Smooth muscle cell (in vitro differentiated cells): ENCODE measurements at regions not wholly inside any gene's neighbourhood (a gene's known extent, or its start where the extent isn't known, plus 50 kb on each side); places are given as distances from the start of the nearest gene placed in this dataset.
A peak's percentile ranks its signal among the peaks of the same experiment; 100 is the strongest.

Source experiments
- DNase-seq: peaks from one replicate; lab custom pipeline; 2025; ENCODE audit not compliant: unreplicated experiment; lab: John Stamatoyannopoulos, UW
- H2AFZ ChIP-seq: fragments of 200-600 bp; sonication (generic); 2 replicates; pipeline ENCODE4 v1.6.0; 2016; ENCODE audit warnings: antibody characterized with exemption, low read depth, mild to moderate bottlenecking
- H3F3A ChIP-seq: fragments of 200-600 bp; sonication (generic); 2 replicates; pipeline ENCODE4 v1.6.0; 2017; ENCODE audit warnings: antibody characterized with exemption, low read depth
- H3K27ac ChIP-seq: fragments of 200-600 bp; sonication (generic); 2 replicates; pipeline ENCODE4 v1.5.1; 2016; ENCODE audit warnings: low read depth, mild to moderate bottlenecking
- H3K27me3 ChIP-seq: fragments of 200-600 bp; sonication (generic); 2 replicates; pipeline ENCODE4 v1.6.1; 2016; ENCODE audit warnings: low read depth, mild to moderate bottlenecking
- H3K36me3 ChIP-seq: fragments of 200-600 bp; sonication (generic); 2 replicates; pipeline ENCODE4 v1.5.1; 2016; ENCODE audit warnings: low read depth
- H3K4me1 ChIP-seq: fragments of 200-600 bp; sonication (generic); 2 replicates; pipeline ENCODE4 v1.5.1; 2016; ENCODE audit warnings: low read depth
- H3K4me2 ChIP-seq: fragments of 200-600 bp; sonication (generic); 2 replicates; pipeline ENCODE4 v1.6.0; 2016; ENCODE audit warnings: mild to moderate bottlenecking
- H3K4me3 ChIP-seq: fragments of 200-600 bp; sonication (generic); 2 replicates; pipeline ENCODE4 v1.5.1; 2016; ENCODE audit warnings: mild to moderate bottlenecking
- H3K79me2 ChIP-seq: fragments of 200-600 bp; sonication (generic); 2 replicates; pipeline ENCODE4 v1.6.0; 2016; ENCODE audit warnings: low read depth, mild to moderate bottlenecking
- H3K9ac ChIP-seq: fragments of 200-600 bp; sonication (generic); 2 replicates; pipeline ENCODE4 v1.6.0; 2016; ENCODE audit warnings: low read depth
- H3K9me3 ChIP-seq: fragments of 200-600 bp; sonication (generic); replicated peaks from 2 replicates; pipeline ENCODE4 v1.5.1; 2016; ENCODE audit warnings: low read depth
- H4K20me1 ChIP-seq: fragments of 200-600 bp; sonication (generic); 2 replicates; pipeline ENCODE4 v1.6.0; 2016; ENCODE audit warnings: low read depth
- WGBS: methylation state at CpG from one replicate; pipeline ENCODE4 v1.1.7; 2016; ENCODE audit warnings: low lambda C conversion rate; 5-methylcytosine and 5-hydroxymethylcytosine counted together
- TF ChIP-seq, protein P1 (sequence below): fragments of 200-600 bp; sonication (generic); IDR thresholded peaks from 2 replicates; pipeline ENCODE4 v1.5.1; 2017; ENCODE audit warnings: borderline replicate concordance, mild to moderate bottlenecking, antibody characterized with exemption; ENCODE audit not compliant: insufficient read depth, poor library complexity, severe bottlenecking

DNA sequence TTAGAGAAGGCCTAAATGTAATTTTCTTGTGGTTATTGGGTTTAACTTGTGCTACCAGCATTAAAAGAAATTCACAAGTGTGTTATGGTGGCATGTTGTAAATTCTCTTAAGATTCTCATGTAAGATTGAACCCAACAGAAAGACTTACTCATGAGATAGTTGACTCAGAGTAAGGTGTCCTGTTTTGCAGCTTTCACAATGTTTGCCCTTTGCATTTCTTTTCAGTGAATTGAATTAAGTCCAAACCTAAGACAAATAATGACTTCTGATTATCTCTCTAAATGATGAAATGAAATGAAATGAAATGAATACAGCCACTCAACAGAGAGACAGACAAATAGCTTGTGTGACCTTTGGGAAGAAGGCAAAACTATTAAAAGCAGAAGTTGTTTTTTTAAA, 1696.9 kb upstream of the WWC1 start:
- H3K27ac ChIP-seq, result no peak overlapping the region

DNA sequence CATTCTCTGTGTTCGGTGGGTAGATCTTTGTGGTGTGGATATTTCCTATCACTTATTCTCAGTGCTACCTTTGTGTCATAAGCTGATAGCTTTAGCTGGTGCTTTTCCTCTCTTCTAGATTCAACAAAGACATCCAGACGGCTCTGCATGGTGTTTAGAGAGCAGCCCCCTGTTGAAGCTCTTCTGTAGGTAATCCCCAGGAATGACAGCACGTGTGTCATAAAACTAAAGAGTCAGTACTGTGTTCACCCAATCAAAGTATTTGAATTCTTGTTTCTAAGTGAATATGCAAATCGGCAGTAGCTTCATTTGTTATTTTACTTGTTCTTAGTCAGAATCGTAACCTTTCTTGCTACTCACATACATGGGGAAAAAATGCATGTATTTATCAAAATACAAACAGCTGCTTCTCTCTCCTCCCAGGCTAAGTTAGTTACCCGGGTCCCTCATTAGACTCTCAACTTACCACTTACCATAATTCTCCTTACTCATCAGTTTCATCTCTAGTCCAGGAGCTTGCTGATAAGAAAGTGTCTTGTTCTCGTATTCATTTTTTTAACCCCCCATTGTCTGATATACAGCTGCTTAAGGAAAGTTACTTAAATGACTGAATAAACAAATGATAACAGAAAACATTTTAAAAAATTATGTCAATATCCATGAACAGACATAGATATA, 1696.0 kb upstream of the WWC1 start:
- H3K4me1 ChIP-seq, result peaks cover 10% of the 10 kb centered on the region
- H2AFZ ChIP-seq, result no peak overlapping the region
- DNase-seq, result no peak
- no peaks in the 10 kb centered on the region for H3K36me3 ChIP-seq
- H4K20me1 ChIP-seq, result no peaks in the 10 kb centered on the region
- no peak overlapping the region for H3K4me3 ChIP-seq
- H3K27me3 ChIP-seq, result no peaks in the 10 kb centered on the region
- H3K27ac ChIP-seq, result no peak overlapping the region
- H3K9ac ChIP-seq, result no peak overlapping the region
- no peaks in the 10 kb centered on the region for H3F3A ChIP-seq
- TF ChIP-seq, protein P1, sequence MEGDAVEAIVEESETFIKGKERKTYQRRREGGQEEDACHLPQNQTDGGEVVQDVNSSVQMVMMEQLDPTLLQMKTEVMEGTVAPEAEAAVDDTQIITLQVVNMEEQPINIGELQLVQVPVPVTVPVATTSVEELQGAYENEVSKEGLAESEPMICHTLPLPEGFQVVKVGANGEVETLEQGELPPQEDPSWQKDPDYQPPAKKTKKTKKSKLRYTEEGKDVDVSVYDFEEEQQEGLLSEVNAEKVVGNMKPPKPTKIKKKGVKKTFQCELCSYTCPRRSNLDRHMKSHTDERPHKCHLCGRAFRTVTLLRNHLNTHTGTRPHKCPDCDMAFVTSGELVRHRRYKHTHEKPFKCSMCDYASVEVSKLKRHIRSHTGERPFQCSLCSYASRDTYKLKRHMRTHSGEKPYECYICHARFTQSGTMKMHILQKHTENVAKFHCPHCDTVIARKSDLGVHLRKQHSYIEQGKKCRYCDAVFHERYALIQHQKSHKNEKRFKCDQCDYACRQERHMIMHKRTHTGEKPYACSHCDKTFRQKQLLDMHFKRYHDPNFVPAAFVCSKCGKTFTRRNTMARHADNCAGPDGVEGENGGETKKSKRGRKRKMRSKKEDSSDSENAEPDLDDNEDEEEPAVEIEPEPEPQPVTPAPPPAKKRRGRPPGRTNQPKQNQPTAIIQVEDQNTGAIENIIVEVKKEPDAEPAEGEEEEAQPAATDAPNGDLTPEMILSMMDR, result no peak
- WGBS, result 30% methylated on average over 7 of the region's 7 CpGs
- peak overlapping the region; percentile 15 for H3K4me2 ChIP-seq
- no peaks in the 10 kb centered on the region for H3K79me2 ChIP-seq
- H3K9me3 ChIP-seq, result no peaks in the 10 kb centered on the region

More for the DNA sequence above, 1696.9 kb upstream of the WWC1 start:
- Histone ChIP-seq H3K9ac (no peak overlapping the region), H3K79me2 (no peaks in the 10 kb centered on the region), H3K4me3 (no peak overlapping the region), H3K36me3 (no peaks in the 10 kb centered on the region), H2AFZ (no peak overlapping the region), H3F3A (no peaks in the 10 kb centered on the region), H3K27me3 (no peaks in the 10 kb centered on the region), H4K20me1 (no peaks in the 10 kb centered on the region), H3K4me2 (no peak overlapping the region), H3K4me1 (peaks cover 10% of the 10 kb centered on the region), H3K9me3 (no peaks in the 10 kb centered on the region)
- no peak for DNase-seq
- TF ChIP-seq, protein P1, result no peak

DNA sequence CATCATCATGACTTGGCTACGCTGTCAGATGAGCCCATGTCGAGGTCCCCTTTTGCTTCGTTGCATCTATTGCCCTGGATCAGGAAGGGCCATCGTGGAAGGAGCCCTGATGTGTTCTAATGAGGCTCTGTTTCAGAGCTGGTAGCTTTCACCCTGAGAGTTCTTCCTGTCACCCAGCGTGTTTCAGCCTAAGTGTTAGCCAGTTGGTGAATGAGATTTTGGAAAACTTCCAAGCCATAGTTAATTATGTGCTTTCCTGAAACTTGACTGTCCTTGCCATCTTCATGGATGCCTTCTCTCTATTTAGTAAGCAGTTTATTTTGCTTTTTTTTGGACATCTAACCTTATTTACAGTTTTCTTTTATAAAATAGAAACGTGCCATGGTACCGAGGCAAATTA, 1695.4 kb upstream of the WWC1 start:
- Histone ChIP-seq H2AFZ (no peak overlapping the region), H3K27me3 (no peaks in the 10 kb centered on the region), H3K9ac (no peak overlapping the region), H3K4me1 (peaks cover 10% of the 10 kb centered on the region), H3K4me2 (no peak overlapping the region), H3K36me3 (no peaks in the 10 kb centered on the region), H4K20me1 (no peaks in the 10 kb centered on the region), H3F3A (no peaks in the 10 kb centered on the region), H3K79me2 (no peaks in the 10 kb centered on the region), H3K27ac (no peak overlapping the region), H3K9me3 (no peaks in the 10 kb centered on the region), H3K4me3 (no peak overlapping the region)
- TF ChIP-seq, protein P1, result no peak
- DNase-seq, result no peak
- 93% methylated on average over 7 of the region's 7 CpGs for WGBS

DNA sequence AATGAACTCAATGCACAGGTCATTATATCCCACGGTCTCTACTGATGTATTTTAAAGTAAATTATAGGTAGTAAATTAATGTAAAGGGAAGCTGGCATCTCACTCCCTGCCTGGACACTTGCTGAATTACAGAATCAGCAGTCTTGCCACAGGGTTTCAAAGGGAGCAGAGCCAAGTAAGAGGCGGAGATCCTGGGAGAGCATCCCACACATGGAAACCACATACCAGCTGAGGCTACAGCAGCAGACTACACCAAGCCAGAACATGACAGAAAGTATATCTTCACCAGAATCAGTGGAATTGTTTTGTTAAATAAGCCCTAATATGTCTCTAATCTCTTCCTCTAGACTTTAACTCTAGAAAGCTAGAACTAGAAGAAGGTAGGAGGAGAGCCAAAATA, 1689.2 kb upstream of the WWC1 start:
- H3K4me1 ChIP-seq, result no peaks in the 10 kb centered on the region
- no peaks in the 10 kb centered on the region for H4K20me1 ChIP-seq
- H3K4me2 ChIP-seq, result peak overlapping the region; percentile 41
- H3K9me3 ChIP-seq, result no peaks in the 10 kb centered on the region
- DNase-seq, result no peak
- H3K27ac ChIP-seq, result no peak overlapping the region
- H3F3A ChIP-seq, result no peaks in the 10 kb centered on the region
- H3K36me3 ChIP-seq, result no peaks in the 10 kb centered on the region
- no peaks in the 10 kb centered on the region for H3K79me2 ChIP-seq
- H3K9ac ChIP-seq, result no peak overlapping the region
- H2AFZ ChIP-seq, result no peak overlapping the region
- TF ChIP-seq, protein P1, result no peak
- H3K4me3 ChIP-seq, result no peak overlapping the region
- no peaks in the 10 kb centered on the region for H3K27me3 ChIP-seq
- 74% methylated on average over 2 of the region's 2 CpGs for WGBS
